ENCODE measurements at regions not wholly inside any gene's neighbourhood (a gene's known extent, or its start where the extent isn't known, plus 50 kb on each side); places are given as distances from the start of the nearest gene placed in this dataset.

DNA sequence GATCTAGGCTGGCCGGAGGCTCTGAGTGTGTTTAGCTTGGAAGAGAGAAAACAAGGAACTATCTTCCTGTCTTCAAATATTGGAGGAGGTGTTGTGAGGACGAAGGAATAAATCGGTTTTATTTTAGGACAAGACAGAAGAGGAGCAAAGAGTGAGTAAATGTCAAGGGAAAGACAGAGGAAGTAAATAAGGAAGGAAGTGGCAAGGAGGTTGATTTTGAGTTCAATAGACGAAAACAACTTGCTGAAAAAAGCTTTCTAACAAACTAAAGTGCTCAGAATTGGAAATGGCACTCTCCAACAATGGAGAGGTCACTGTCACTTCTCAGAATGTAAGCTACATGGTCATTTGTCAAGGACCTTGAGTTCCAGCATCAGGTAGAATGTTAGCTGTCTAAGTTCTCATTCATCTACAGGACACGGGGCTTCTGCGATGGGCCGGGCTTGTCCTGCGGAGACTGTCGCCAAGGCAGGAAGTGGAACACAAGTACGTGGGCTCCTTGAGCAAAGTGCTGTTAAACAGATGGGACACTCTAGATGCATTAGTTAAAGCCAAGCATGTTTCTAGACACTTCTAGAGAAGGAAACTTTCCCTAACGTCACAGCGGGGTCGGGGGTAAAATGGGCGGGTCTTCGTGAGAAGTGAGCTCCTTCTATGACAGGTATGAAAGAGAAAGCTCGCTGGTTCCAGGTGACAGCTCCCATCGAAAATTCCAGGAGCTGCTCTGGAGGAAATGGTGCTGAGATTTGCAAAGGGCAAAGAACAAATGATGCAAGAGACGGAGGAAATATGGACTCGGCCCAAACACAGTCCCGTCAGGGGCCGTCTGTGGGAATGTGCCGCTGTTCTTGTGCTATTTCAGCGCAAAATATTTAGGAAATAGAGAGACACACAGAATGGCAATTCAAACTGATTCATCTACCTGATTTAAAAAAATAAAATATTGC lies 103.9 kb upstream of the UBL3 start:
- no peak for DNase-seq (ENCODE audit: low read depth)

DNA sequence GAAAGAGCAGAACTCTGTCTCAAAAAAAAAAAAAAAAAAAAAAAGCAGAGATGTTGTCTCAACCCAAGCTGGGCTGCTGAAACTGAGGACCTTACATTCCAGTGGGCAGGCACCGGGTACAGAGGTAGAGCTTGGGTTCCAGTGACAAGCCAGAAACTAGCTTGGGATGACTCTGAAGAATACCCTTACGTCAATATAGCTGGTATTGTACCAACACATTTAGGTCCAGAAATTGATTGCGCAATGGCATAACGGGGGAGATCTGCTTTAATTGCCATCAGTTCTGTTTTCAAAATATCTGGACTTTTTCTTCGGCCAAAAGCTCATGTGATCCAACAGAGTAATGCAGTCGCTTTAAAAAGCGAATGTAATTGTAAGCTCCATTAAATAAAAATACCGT lies 103.1 kb upstream of the UBL3 start:
- DNase-seq (ENCODE audit: low read depth): no peak

GRCh38 chr13:29952245-29952644 lies 101.8 kb upstream of the UBL3 start:
- DNase-seq (ENCODE audit: low read depth): no peak

- no peak for DNase-seq (ENCODE audit: low read depth)
These were observed 98.4 kb upstream of the UBL3 start for GRCh38 chr13:29948791-29949190.

DNA sequence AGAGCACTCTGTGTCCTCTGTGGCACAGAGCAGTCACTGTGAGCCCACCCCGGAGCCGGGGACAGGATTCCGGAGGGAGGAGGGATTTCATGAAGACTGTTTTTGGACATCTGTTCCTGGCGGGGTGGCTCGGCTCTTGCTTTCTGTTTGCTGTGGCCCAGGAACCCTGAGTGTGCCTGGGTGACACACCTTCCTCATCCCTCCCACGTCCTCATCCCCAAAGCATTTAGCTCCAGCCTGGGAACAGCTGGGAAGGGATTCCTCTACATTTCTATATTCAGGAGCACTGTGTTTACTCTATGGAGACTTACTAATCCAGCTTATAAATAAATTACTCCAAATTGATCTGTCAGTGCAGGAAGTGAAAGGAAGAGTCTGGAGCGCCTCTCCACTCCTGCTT lies 97.8 kb upstream of the UBL3 start:
- no peak for DNase-seq (ENCODE audit: low read depth)

DNA sequence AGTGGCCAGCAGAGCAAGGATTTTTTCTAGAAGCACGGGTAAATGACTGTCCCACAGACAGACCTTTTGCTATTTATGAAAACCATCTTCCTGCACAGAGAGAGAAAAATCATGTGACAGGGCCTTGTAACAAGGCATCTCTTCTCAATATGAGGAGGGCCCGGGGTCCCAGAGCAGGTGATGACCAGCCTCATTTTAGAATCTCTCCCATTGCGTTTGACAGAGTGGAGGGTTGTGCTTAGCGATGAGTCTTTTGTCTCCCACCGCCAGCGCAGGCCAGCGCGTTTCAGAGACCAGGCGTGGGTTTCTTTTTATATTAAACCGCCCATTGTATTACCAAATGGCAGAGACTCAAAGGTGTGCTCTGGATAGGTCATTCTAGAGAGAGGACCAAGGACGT lies 97.4 kb upstream of the UBL3 start:
- DNase-seq (ENCODE audit: low read depth): no peak

- no peak for DNase-seq (ENCODE audit: low read depth)
These were observed 95.7 kb upstream of the UBL3 start for GRCh38 chr13:29946093-29946492.

DNA sequence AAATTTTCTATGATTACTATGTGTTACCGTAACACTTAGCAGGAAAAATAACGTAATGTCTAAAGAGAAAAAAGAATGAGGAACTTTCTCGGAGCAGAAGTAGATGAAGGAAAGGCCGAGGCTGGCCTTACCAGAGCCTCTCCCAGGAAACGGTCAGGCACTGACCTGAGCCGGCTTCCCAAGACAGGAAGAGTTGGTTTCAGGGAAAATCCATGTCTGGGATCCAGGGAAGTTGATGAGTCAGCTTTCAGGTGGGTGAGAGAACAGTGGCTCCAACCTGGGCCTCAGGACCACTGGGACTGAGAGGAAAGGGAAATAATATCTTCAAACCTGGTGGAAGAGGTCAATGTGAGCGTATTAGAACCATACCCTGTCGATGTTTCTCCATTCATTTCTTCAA lies 93.3 kb upstream of the UBL3 start:
- no peak for DNase-seq (ENCODE audit: low read depth)

- no peak for DNase-seq (ENCODE audit: low read depth)
These were observed 92.9 kb upstream of the UBL3 start for GRCh38 chr13:29943273-29943672.

DNA sequence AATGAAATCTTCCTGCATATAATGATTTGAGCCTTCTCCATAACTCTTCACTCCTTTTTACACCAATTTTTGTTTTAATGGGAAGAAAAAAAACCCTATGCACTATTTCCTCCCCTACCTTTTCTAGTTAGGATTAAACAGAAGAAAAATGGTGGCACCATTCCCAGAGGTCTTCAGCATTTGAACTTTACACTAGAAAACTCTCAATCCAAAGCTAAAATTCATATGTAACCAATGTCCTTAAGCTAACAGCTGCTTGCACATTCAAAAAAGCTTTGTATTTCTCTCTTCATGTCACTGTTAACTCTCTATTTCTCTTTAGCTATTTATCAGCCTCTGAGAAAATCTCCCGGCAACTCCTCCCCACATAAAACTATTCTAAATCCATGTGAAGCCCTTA lies 90.3 kb upstream of the UBL3 start:
- no peak for DNase-seq (ENCODE audit: low read depth)

- no peak for DNase-seq (ENCODE audit: low read depth)
These were observed 88.7 kb upstream of the UBL3 start for GRCh38 chr13:29939158-29939557.

- no peak for DNase-seq (ENCODE audit: low read depth)
These were observed 87.4 kb upstream of the UBL3 start for GRCh38 chr13:29937841-29938240.

DNA sequence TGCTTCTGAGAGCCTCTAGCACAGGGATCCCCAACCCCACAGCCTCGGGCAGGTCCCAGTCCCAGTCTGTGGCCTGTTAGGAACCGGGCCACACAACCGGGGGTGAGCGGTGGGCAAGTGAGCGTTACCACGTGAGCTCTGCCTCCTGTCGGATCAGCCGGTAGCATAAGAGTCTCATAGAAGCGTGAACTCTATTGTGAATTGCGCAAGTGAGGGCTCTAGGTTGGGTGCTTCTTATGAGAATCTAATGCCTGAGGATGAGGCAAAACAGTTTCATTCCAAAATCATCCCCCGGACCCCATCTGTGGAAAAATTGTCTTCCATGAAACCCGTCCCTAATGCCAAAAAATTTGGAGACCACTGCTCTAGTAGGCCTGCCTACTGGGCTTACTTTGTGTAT lies 87.0 kb upstream of the UBL3 start:
- DNase-seq (ENCODE audit: low read depth): no peak

GRCh38 chr13:29936956-29937355 lies 86.5 kb upstream of the UBL3 start:
- no peak for DNase-seq (ENCODE audit: low read depth)

GRCh38 chr13:29936051-29936813 lies 85.8 kb upstream of the UBL3 start:
- DNase-seq (ENCODE audit: low read depth): no peak

DNA sequence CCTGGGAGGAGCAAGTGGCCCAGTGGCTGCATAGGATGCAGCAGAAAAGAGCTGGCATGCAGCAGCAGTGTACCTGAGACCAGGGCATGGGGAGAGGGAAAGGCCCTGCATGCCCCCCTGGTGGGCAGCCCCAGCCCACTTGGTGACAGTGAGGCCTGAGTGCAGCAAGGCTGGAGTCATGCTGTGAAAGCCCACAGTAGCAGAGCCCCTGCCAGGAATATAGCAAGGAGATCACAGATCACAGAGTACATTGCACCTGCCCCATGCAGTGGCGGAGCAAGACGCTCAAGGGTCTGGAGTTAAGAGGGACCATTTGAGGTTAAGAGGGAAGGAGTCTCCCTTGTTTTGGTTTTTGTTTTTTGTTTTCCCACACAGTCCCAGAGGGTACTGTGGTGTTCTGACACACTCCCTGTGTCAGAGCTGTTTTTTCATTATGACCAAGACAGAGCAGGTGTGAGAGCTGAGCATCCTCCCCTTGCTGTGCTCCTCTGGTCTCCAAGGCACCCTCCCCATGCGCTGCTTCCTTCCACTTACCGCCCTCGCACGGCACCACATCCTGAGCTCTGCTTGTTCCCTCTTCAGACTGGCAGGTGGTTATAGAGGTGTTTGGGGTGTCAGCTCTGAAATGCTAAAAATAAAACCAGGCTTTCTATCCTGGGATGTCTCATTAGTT lies 85.0 kb upstream of the UBL3 start:
- no peak for DNase-seq (ENCODE audit: low read depth)

DNA sequence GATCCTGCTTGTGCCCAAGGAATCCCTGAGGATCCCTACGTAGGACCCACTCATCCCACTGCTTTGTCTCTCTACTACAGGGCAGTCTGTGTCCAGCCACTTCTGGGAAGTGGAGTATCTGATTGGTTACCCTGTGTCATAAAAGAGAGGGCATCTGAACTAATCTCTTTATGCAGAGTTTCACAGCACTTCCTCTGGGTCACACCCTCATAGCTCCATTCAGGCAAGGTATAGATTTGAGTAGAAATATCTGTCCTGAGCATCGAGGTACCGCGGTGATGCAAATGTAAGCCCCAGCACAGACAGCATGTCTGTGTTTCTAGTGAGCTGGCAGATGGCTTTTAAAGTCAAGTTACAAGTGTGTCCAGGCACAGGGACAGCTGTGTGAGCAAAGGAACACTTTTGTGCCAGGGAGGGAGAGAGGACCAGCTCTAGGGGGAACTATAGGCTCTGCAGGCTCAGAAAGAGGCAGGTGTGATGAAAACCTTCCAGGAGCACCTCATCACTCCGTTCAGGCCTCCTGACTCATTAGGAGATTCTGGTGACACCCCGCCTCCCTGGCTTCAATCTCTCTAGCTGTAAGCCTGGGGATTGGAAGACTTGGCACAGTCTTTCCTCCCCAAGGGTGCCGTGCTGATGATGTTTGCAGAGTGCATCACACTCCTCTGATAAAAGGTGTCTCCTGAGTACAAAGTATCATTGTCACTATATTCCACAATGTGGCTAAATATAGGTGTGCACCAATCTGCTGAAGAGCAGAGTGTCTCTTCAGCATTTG lies 84.3 kb upstream of the UBL3 start:
- DNase-seq (ENCODE audit: low read depth): no peak

DNA sequence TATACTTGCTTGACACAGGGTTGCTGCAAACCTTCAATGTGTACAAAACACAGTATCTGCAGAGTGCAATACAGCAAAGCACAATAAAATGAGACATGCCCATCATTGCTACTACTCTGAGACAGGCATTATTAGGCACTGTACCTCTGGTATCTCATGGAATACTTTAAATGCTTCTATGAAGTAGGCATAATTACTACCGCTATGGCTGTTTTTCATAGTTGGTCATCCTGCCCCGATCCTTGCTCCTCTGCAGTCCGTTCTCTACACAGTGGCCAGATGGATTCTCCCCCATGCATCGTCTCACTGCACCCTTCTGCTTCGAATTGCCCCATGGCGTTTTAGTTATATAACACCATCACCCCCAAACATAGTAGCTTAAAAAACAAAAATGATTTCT lies 83.0 kb upstream of the UBL3 start:
- DNase-seq (ENCODE audit: low read depth): no peak

DNA sequence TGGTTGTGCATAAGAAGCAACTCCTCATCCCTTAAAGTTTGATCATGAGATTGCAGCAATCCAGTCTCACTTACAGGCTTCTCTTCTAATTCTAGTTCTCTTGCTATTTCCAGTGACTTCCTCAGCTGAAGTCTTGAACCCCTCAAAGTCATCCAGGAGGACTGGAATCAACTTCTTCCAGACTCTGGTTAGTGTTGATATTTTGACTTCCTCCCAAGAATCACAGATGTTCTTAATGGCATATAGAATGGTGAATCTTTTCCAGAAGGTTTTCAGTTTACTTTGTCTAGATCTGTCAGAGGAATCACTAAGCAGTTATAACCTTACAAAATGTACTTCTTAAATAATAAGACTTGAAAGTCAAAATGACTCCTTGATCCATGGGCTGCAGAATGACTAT lies 81.3 kb upstream of the UBL3 start:
- no peak for DNase-seq (ENCODE audit: low read depth)

DNA sequence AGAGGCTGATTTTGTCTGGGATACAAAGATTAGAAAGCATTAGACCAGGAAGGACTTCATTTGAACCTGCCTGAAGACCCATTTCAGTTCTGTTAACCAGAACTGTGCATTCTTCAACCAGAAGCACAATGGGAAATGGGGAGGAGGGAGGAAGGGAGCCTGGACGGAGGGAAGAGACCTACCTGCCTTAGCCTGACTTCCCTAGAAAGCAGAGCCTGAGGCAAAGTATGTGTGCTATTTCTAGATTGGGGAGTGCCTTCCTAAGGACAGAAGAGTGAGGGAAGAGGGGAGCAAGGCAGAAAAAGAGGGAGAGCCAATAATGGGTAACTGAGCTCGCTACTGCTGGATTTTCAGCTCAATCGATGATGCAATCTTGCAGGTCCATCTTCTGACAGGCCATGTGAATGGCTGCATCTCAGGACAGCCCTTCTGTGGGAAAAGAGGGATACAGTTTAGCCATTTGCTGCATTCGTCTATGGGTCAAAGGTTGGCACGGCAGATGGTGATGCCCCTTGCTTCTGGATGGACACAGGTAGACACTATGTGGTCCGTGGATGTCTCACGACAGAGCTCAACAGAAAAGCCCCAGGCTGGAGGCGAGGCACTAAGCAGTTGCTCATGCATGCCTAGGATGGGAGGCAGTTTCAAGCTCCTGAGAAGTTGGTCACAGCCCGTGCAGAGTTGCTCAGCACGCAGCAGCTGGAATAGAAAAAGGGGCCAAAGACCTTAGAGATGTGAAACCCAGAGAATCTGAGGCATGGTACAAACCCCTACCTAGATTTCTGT lies 78.8 kb upstream of the UBL3 start:
- no peak for DNase-seq (ENCODE audit: low read depth)

DNA sequence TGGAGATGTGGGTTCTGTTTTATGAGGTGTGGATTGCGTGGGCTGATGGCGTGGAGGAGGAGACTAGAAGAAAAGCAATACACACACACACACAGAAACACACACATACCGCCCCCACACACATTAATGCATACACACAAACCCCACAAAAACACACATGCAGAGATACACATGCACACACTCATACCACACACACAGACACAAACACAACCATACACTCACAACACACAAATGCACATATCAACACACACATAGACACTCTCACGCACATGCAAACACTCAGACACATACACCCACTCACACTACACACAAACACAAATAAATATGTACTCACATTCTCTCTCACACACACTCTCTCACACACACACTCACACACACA lies 75.7 kb upstream of the UBL3 start:
- DNase-seq (ENCODE audit: low read depth): no peak
